OCI-LY1 (cell line): ENCODE measurements at regions not wholly inside any gene's neighbourhood (a gene's known extent, or its start where the extent isn't known, plus 50 kb on each side); places are given as distances from the start of the nearest gene placed in this dataset.

Source experiments
- CTCF ChIP-seq: fragments of 200-600 bp; sonication (generic), shearing (Covaris generic); IDR thresholded peaks from 2 replicates; pipeline ENCODE4 v1.5.1; 2017; ENCODE audit warnings: mild to moderate bottlenecking, antibody characterized with exemption, low read length, moderate library complexity, mixed read lengths
- EZH2 ChIP-seq: fragments of 200-600 bp; sonication (generic), shearing (Covaris generic); IDR thresholded peaks from 2 replicates; pipeline ENCODE4 v1.8.0; 2017; ENCODE audit warnings: borderline replicate concordance, mixed run types, mild to moderate bottlenecking, antibody characterized with exemption, low read length, moderate library complexity, mixed read lengths

GRCh38 chr2:15752552-15753232, 161.0 kb downstream of the DDX1 start:
- TF ChIP-seq CTCF (no peak), EZH2 (no peak)
